HCT116 (cell line): ENCODE measurements at regions not wholly inside any gene's neighbourhood (a gene's known extent, or its start where the extent isn't known, plus 50 kb on each side); places are given as distances from the start of the nearest gene placed in this dataset.

Experiments used
- ATAC-seq: fragments of 200-7000 bp; cut with Tn5 transposase; 2 replicates; pipeline ENCODE4 v1.9.1; 2020; ENCODE audit warnings: mild to moderate bottlenecking, moderate library complexity
- BruUV-seq: library from RNA; stranded (reverse); fragments of 400-500 nt; replicated peaks from 2 replicates; lab custom pipeline; 2021; lab: Mats Ljungman, UMichigan
- CTCF ChIA-PET: fragments of 300-600 bp; sonication (Branson Sonifier 250); formaldehyde crosslinking; loops from one replicate; lab custom pipeline; 2021; ENCODE audit warnings: antibody characterized with exemption; lab: Charles Lee
- POLR2A ChIA-PET: fragments of 300-600, 350-600 bp; sonication (Branson Sonifier 250); formaldehyde crosslinking; loops from one replicate; lab custom pipeline; 2021; ENCODE audit warnings: antibody characterized with exemption; lab: Charles Lee
- RAD21 ChIA-PET, 2 experiments: fragments of 300-600 bp; sonication (Branson Sonifier 250); formaldehyde crosslinking; loops; one replicate each; lab custom pipeline; 2023; ENCODE audit warnings: low total read pairs in 2 of 2; ENCODE audit not compliant: uncharacterized antibody in 2 of 2, unreplicated experiment in 2 of 2, low non-redundant PET in 1 of 2; lab: Charles Lee
- DNase-seq: peaks from one replicate; pipeline ENCODE4 v3.0.0-alpha.2; 2010; ENCODE audit warnings: low read depth, low spot score
- H2AFZ ChIP-seq: fragments of 200-600 bp; shearing (Covaris generic), sonication (generic); 2 replicates; pipeline ENCODE4 v1.6.1; 2017; ENCODE audit warnings: low read depth, mixed run types, mixed read lengths, antibody characterized with exemption, low read length; ENCODE audit not compliant: poor library complexity, severe bottlenecking
- H3K27ac ChIP-seq: 2 replicates; pipeline ENCODE4 v1.5.1; 2012; ENCODE audit warnings: low read depth, low read length
- H3K27me3 ChIP-seq: fragments of 200-600 bp; sonication (generic); 2 replicates; pipeline ENCODE4 v1.6.1; 2016; ENCODE audit warnings: mixed run types, low read length, mixed read lengths; ENCODE audit not compliant: insufficient read depth
- H3K36me3 ChIP-seq, 2 experiments: fragments of 200-500 bp in 1 of 2; fragments of 200-600 bp in 1 of 2; sonication (Bioruptor generic) in 1 of 2; sonication (generic) in 1 of 2; 2 replicates each; pipeline versions ENCODE4 v1.5.1 to v1.6.1; 2014 to 2016; ENCODE audit warnings: low read length in 2 of 2, inconsistent platforms in 1 of 2, mixed read lengths in 1 of 2, mixed run types in 1 of 2; ENCODE audit not compliant: insufficient read depth in 2 of 2, control insufficient read depth in 1 of 2
- H3K4me1 ChIP-seq, 2 experiments: fragments of 200-600 bp in 1 of 2; sonication (generic) in 1 of 2; 2 replicates each; pipeline versions ENCODE4 v1.5.1 to v1.6.1; 2012 to 2017; ENCODE audit warnings: low read length in 2 of 2, inconsistent platforms in 1 of 2, mild to moderate bottlenecking in 1 of 2, mixed read lengths in 1 of 2, mixed run types in 1 of 2, moderate library complexity in 1 of 2; ENCODE audit not compliant: insufficient read depth in 2 of 2, control insufficient read depth in 1 of 2
- H3K4me2 ChIP-seq: fragments of 200-600 bp; sonication (generic); 2 replicates; pipeline ENCODE4 v1.6.1; 2017; ENCODE audit warnings: mixed run types, low read length, mixed read lengths
- H3K4me3 ChIP-seq, 2 experiments: fragments of 200-600 bp in 1 of 2; sonication (generic) in 1 of 2; replicated peaks in 1 of 2; 2 replicates each; pipeline ENCODE4 v1.5.1; 2011 to 2016; ENCODE audit warnings: low read length in 2 of 2, control low read depth in 1 of 2, low read depth in 1 of 2, mild to moderate bottlenecking in 1 of 2, mixed read lengths in 1 of 2, mixed run types in 1 of 2
- H3K79me2 ChIP-seq: fragments of 200-600 bp; sonication (generic); 2 replicates; pipeline ENCODE4 v1.6.1; 2017; ENCODE audit warnings: mild to moderate bottlenecking, mixed run types, low read length, moderate library complexity, mixed read lengths; ENCODE audit not compliant: insufficient read depth
- H3K9ac ChIP-seq: fragments of 200-600 bp; sonication (generic); 2 replicates; pipeline ENCODE4 v1.6.1; 2016; ENCODE audit warnings: low read length, mixed read lengths
- H3K9me2 ChIP-seq: fragments of 200-600 bp; sonication (generic), shearing (Covaris generic); 2 replicates; pipeline ENCODE4 v1.6.1; 2017; ENCODE audit warnings: mixed run types, mild to moderate bottlenecking, moderate library complexity; ENCODE audit not compliant: insufficient read depth
- H3K9me3 ChIP-seq, 2 experiments: fragments of 200-500 bp in 1 of 2; fragments of 200-600 bp in 1 of 2; sonication (Bioruptor generic) in 1 of 2; sonication (generic) in 1 of 2; 2 replicates each; pipeline ENCODE4 v1.6.1; 2014 to 2017; ENCODE audit warnings: low read length in 2 of 2, mixed read lengths in 2 of 2, inconsistent platforms in 1 of 2, low read depth in 1 of 2, mild to moderate bottlenecking in 1 of 2, mixed run types in 1 of 2, moderate library complexity in 1 of 2; ENCODE audit not compliant: control insufficient read depth in 1 of 2, insufficient read depth in 1 of 2
- H4K20me1 ChIP-seq: fragments of 200-600 bp; sonication (generic), shearing (Covaris generic); 2 replicates; pipeline ENCODE4 v1.6.1; 2017; ENCODE audit warnings: mixed run types, mild to moderate bottlenecking, moderate library complexity; ENCODE audit not compliant: insufficient read depth
- CBX3 ChIP-seq: IDR thresholded peaks from 2 replicates; pipeline ENCODE4 v1.6.1; 2012; ENCODE audit warnings: low read depth
- CTCF ChIP-seq, 3 experiments: fragments of 200-600 bp in 1 of 3; sonication (generic) in 1 of 3; IDR thresholded peaks in 2 of 3; conservative IDR thresholded peaks in 1 of 3; 2 replicates each; pipeline ENCODE4 v1.5.1; 2012 to 2017; ENCODE audit warnings: low read depth in 2 of 3, low read length in 2 of 3, antibody characterized with exemption in 1 of 3, borderline replicate concordance in 1 of 3, control low read depth in 1 of 3, mild to moderate bottlenecking in 1 of 3, mixed read lengths in 1 of 3, mixed run types in 1 of 3, moderate library complexity in 1 of 3; ENCODE audit not compliant: insufficient read depth in 1 of 3
- EGR1 ChIP-seq: IDR thresholded peaks from 2 replicates; pipeline ENCODE4 v1.6.1; 2012; ENCODE audit warnings: low read depth
- EZH2phosphoT487 ChIP-seq: fragments of 200-600 bp; IDR thresholded peaks from 2 replicates; pipeline ENCODE4 v1.6.1; 2018; ENCODE audit warnings: antibody characterized with exemption, borderline replicate concordance
- POLR2A ChIP-seq: IDR thresholded peaks from 2 replicates; pipeline ENCODE4 v1.7.0; 2011; ENCODE audit warnings: borderline replicate concordance; ENCODE audit not compliant: insufficient read depth, insufficient read length; ENCODE audit errors: extremely low read depth
- POLR2AphosphoS5 ChIP-seq: IDR thresholded peaks from 2 replicates; pipeline ENCODE4 v1.6.1; 2011; ENCODE audit warnings: mild to moderate bottlenecking, low read depth, low read length, moderate library complexity
- RAD21 ChIP-seq: IDR thresholded peaks from 2 replicates; pipeline ENCODE4 v1.6.1; 2012; ENCODE audit warnings: low read depth, mild to moderate bottlenecking
- REST ChIP-seq: IDR thresholded peaks from 2 replicates; pipeline ENCODE4 v1.6.1; 2012; ENCODE audit warnings: low read depth
- SIN3A ChIP-seq: IDR thresholded peaks from 2 replicates; pipeline ENCODE4 v1.6.1; 2012; ENCODE audit warnings: low read depth
- SP1 ChIP-seq: IDR thresholded peaks from 2 replicates; pipeline ENCODE4 v1.6.1; 2012; ENCODE audit warnings: low read depth
- TCF7L2 ChIP-seq: IDR thresholded peaks from 2 replicates; pipeline ENCODE4 v1.7.0; 2011; ENCODE audit warnings: borderline replicate concordance, inconsistent platforms; ENCODE audit not compliant: insufficient read depth, insufficient read length; ENCODE audit errors: extremely low read depth
- YY1 ChIP-seq: IDR thresholded peaks from 2 replicates; pipeline ENCODE4 v1.6.1; 2011; ENCODE audit warnings: low read length, low read depth, moderate library complexity, mild to moderate bottlenecking; ENCODE audit not compliant: insufficient replicate concordance; ENCODE audit errors: extremely low read depth
- ZBTB33 ChIP-seq: IDR thresholded peaks from 2 replicates; pipeline ENCODE4 v1.6.1; 2011; ENCODE audit warnings: mild to moderate bottlenecking, low read length, moderate library complexity; ENCODE audit not compliant: insufficient replicate concordance; ENCODE audit errors: extremely low read depth
- ZFX ChIP-seq: fragments of 450-650 bp; IDR thresholded peaks from 2 replicates; pipeline ENCODE4 v1.6.1; 2017
- intact Hi-C: fragments of 100-400 bp; cut with micrococcal nuclease; formaldehyde crosslinking; loops from 2 replicates; pipeline ENCODE4 v1.10.0; 2022

- no peak for DNase-seq
- no peaks in the 10 kb centered on the region for H3K9me2 ChIP-seq
- TF ChIP-seq POLR2AphosphoS5 (no peak), YY1 (no peak), CTCF (IDR thresholded peaks at IDR 0.05 in 2 of 3, conservative IDR thresholded peaks at IDR 0.05 in 1 of 3; ENCODE audit: borderline replicate concordance in 1 of 3, insufficient read depth in 1 of 3, low read depth in 2 of 3, low read length in 2 of 3) (no peak), EZH2phosphoT487 (no peak), EGR1 (no peak), CBX3 (no peak), REST (no peak), POLR2A (no peak), ZFX (no peak), ZBTB33 (no peak), RAD21 (no peak), TCF7L2 (no peak), SP1 (no peak), SIN3A (no peak)
- ChIA-PET POLR2A (no interaction called here), RAD21 (no interaction called here), CTCF (no interaction called here)
- no peak overlapping the region for H2AFZ ChIP-seq
- H3K9me3 ChIP-seq = no peaks in the 10 kb centered on the region
- H3K4me3 ChIP-seq = no peak overlapping the region
- H4K20me1 ChIP-seq = no peaks in the 10 kb centered on the region
- no peak overlapping the region for H3K4me2 ChIP-seq
- no peak overlapping the region for H3K9ac ChIP-seq
- H3K79me2 ChIP-seq = no peaks in the 10 kb centered on the region
- H3K27ac ChIP-seq = no peak overlapping the region
- no TSS peak for BruUV-seq
- H3K4me1 ChIP-seq = no peaks in the 10 kb centered on the region
- intact Hi-C loops = no loop called here
- no peak for ATAC-seq
- H3K27me3 ChIP-seq = peaks cover 75% of the 10 kb centered on the region
- H3K36me3 ChIP-seq = no peaks in the 10 kb centered on the region
Measured at GRCh38 chr6:159445351-159445750, 247.7 kb downstream of the SOD2 start.
